ENCODE measurements at regions not wholly inside any gene's neighbourhood (a gene's known extent, or its start where the extent isn't known, plus 50 kb on each side); places are given as distances from the start of the nearest gene placed in this dataset.

DNA sequence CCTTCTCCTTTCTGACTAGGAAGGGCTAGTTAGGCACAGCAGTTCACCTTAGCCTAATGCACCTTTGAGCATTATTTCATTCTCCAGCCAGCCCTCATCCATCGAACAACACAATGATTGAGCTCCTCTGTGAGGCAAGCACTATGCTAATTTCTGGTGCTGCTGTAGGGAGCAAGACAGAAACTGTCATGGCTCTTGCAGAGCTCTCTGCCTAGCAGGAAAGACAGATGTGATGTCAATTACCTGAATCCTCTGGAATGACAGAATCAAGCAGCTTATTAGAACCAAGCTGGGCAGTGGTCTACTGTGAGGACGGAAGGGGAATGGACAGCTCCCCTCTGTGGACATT, 256.1 kb upstream of the NOCT start:
- H3K4me3 ChIP-seq (ENCODE audit: insufficient read depth, low read depth, low read length) = no peak overlapping the region
- POLR2A ChIA-PET (ENCODE audit: unreplicated experiment) = no interaction called here
- no peak overlapping the region for H4K8ac ChIP-seq (ENCODE audit: low read depth in 2 of 2, low read length in 2 of 2)
- no peaks in the 10 kb centered on the region for H4K20me1 ChIP-seq (ENCODE audit: insufficient read depth, low read length)
- H3K56ac ChIP-seq (ENCODE audit: extremely low read depth, insufficient read depth, low read length) = no peak overlapping the region
- no peak overlapping the region for H3K4ac ChIP-seq (ENCODE audit: low read depth, low read length)
- 100% methylated on average over 1 of the region's 2 CpGs; no CpG with 5 or more reads in 1 of the 2 experiments for WGBS, 2 experiments (ENCODE audit: extremely low coverage in 2 of 2, insufficient read length in 1 of 2)
- no peak overlapping the region for H3K4me2 ChIP-seq (ENCODE audit: low read depth, low read length)
- H2AK9ac ChIP-seq (replicated peaks; ENCODE audit: low read depth, low read length, poor library complexity) = no peak overlapping the region
- H3K18ac ChIP-seq (ENCODE audit: low read depth, low read length) = no peak overlapping the region
- intact Hi-C loops (cut with micrococcal nuclease) = no loop called here
- H3K27me3 ChIP-seq (ENCODE audit: control insufficient read depth, insufficient read depth, low read length) = no peaks in the 10 kb centered on the region
- no peak overlapping the region for H2AK5ac ChIP-seq (ENCODE audit: low read depth, low read length)
- H2BK20ac ChIP-seq (ENCODE audit: low read depth, low read length) = no peak overlapping the region
- H3K23ac ChIP-seq (ENCODE audit: low read depth, low read length) = no peak overlapping the region
- H3K9me3 ChIP-seq (ENCODE audit: control insufficient read depth, insufficient read depth, low read length) = no peaks in the 10 kb centered on the region; the same call in 1 of the 2 replicates
- no peak for DNase-seq
- H3K4me1 ChIP-seq (ENCODE audit: control insufficient read depth, insufficient read depth, low read length) = 0 out of 2 replicates have a peak, but pooled peaks cover 2% of the 10 kb centered on the region
- CTCF ChIA-PET = interaction anchor here (0.6 kb wide), 1 partner anchor 63 kb away, joined by 3 read pairs; no protein-coding TSS in a partner anchor
- H3K9me1 ChIP-seq (ENCODE audit: insufficient read depth, low read length) = no peaks in the 10 kb centered on the region
- H2BK5ac ChIP-seq (ENCODE audit: low read depth, low read length, poor library complexity, severe bottlenecking) = no peak overlapping the region
- no peak for ATAC-seq (ENCODE audit: low read depth)
- BruUV-seq (replicated peaks) = no TSS peak
- H4K5ac ChIP-seq (ENCODE audit: low read depth, low read length) = no peak overlapping the region
- H3K9ac ChIP-seq (ENCODE audit: low read depth, low read length) = no peak overlapping the region
- no peak overlapping the region for H4K91ac ChIP-seq (ENCODE audit: insufficient read depth, low read depth, low read length)
- no peaks in the 10 kb centered on the region for H3K36me3 ChIP-seq (ENCODE audit: control insufficient read depth, insufficient read depth, low read length)
- H3K27ac ChIP-seq (ENCODE audit: insufficient read depth, low read length) = no peak overlapping the region
- no peak overlapping the region for H2BK120ac ChIP-seq (ENCODE audit: low read depth, low read length)
- dilution Hi-C loops (cut with HindIII; ENCODE audit: low sequenced_read_pairs, unreplicated experiment) = no loop called here
- no peak overlapping the region for H2AFZ ChIP-seq (replicated peaks; ENCODE audit: low read length, poor library complexity)
- H2BK15ac ChIP-seq (ENCODE audit: low read depth, low read length) = no peak overlapping the region
- TF ChIP-seq MAFK (IDR thresholded peaks at IDR 0.05; ENCODE audit: low read depth, low read length) (no peak), CEBPB (IDR thresholded peaks at IDR 0.05; ENCODE audit: low read depth, low read length) (no peak), RAD21 (IDR thresholded peaks at IDR 0.05; ENCODE audit: low read length) (no peak), RCOR1 (IDR thresholded peaks at IDR 0.05; ENCODE audit: insufficient replicate concordance, low read length) (no peak), RFX5 (IDR thresholded peaks at IDR 0.05; ENCODE audit: low read depth, low read length) (no peak)
- TF ChIP-seq, protein P1, sequence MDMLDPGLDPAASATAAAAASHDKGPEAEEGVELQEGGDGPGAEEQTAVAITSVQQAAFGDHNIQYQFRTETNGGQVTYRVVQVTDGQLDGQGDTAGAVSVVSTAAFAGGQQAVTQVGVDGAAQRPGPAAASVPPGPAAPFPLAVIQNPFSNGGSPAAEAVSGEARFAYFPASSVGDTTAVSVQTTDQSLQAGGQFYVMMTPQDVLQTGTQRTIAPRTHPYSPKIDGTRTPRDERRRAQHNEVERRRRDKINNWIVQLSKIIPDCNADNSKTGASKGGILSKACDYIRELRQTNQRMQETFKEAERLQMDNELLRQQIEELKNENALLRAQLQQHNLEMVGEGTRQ (IDR thresholded peaks at IDR 0.05; ENCODE audit: low read depth, low read length) = no peak
- H3K14ac ChIP-seq (replicated peaks; ENCODE audit: low read depth, low read length) = no peak overlapping the region
- H3K79me1 ChIP-seq (ENCODE audit: low read depth in 1 of 2, low read length in 2 of 2) = no peaks in the 10 kb centered on the region
- in situ Hi-C loops (cut with MboI; ENCODE audit: low sequenced_read_pairs) = no loop called here
